ENCODE measurements at regions not wholly inside any gene's neighbourhood (a gene's known extent, or its start where the extent isn't known, plus 50 kb on each side); places are given as distances from the start of the nearest gene placed in this dataset.
"Not testable (repeated sequence)": the region's sequence is repeated elsewhere in the genome, so short reads cannot be mapped to it uniquely, and the experiment has no call there.

DNA sequence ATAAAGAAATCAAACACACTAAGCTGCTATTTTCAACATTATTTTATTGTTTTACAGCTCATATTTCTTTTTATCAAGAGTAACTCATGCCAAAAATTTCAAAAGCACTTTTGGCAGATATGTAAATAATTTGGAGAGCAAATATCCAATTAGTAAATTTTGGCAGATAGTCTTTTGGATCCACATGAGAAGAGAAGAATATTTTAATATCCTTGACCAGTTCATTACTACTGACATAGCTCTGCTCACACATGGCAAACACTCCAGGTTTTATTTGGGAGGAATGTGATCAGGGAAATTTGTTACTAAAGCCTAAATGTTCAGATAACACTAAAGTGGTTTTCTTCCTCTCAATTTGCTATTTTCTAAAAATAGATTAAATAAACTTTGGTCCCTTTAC lies 1054.3 kb downstream of the FAT4 start:
- no peak for DNase-seq

DNA sequence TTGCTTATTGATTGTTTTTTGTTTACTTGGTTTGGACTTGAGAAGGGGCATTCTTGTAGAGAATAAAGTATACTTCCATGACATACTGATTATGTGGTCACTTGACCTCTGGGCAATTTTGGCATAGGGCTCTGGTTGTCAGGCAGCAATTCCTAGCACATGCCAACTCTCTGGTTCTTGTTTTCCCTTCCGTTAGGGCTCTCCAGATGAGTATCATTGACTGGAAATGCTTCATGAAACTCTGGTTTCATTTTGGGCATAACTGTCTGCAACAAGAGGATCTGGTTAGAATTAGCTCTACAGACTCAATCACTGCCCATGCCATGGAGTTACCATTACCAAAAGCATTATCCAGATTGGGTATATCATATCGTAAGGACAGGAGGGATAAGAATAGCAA lies 1057.9 kb downstream of the FAT4 start:
- DNase-seq, result no peak

DNA sequence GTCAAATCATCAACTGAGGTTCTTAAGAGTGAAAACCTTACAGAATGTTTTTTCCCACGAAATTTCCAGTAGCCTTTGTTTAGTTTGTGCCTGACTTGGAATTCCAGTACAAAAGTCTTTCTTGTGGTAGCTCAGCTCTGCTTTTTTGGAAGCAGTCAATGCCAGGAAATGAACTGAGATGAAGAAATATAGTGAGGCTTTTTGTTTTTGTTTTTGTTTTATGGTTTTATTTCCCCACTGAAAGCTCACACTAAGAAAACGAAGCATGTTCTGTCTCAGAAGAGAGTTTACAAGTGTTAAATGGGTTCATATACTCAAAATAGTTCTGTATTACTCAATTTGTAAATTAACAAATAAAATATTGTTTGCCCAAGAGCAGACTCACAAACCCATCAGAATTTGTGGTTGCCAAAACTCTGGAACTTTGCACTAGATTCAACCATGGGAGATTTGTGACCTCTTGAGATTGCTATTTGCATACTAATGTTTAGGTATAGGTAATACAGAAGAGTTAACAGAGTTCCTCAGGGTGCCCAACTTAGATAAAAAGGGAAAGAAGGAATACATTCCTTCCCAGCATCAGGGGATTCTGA lies 1060.8 kb downstream of the FAT4 start:
- no peak for DNase-seq

DNA sequence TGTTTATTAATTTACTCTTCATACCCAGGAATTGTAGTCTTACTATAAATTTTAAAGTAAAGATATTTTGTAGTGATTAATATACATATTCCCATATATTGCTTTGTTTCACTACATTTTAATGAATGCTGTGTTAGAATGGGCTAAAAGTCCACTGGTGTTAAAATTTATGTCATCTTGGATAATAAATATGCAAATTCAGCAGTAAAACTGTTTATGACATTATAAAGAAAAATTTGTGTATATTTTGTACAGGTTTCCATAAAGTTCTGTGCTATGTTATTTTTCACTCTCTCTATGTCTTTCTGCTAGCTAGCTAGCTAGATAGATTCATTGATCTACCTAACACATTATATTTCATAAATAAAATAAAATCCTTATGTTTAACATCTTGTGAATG lies 1071.2 kb downstream of the FAT4 start:
- DNase-seq, result no peak

DNA sequence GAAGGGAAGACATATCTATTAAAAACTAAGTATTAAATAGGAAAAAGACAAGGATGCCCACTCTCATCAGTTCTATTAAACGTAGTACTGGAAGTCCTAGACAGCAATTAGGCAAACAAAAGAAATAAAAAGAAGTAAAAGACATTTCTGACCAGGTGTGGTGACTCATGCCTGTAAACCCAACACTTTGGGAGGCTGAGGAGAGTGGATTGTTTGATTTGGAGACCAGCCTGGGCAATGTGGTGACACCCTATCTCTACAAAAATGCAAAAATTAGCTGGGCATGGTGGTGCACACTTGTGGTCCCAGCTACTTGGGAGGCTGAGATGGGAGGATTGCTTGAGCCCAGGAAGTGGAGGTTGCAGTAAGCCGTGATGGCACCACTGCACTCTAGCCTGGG lies 1071.8 kb downstream of the FAT4 start:
- no peak for DNase-seq

DNA sequence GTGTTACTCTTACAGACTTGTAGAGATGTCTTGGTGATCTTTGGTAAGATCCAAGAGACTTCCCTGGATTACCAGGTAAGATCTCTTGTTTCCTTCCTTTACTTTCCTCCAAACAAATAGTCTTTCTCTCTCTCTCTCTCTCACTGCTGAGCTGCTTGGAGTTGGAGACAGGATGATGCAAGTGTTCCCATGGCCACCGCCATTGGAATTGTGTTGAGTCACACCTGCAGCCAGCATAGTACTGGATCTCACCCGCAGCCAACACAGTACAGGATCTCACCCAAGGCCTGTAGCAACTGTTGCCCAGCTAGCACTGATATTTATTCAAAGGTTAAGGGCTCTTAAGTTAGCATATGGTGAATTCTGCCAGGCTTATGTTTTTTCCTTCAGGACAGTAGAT lies 1080.9 kb downstream of the FAT4 start:
- DNase-seq, result peak; percentile 60

DNA sequence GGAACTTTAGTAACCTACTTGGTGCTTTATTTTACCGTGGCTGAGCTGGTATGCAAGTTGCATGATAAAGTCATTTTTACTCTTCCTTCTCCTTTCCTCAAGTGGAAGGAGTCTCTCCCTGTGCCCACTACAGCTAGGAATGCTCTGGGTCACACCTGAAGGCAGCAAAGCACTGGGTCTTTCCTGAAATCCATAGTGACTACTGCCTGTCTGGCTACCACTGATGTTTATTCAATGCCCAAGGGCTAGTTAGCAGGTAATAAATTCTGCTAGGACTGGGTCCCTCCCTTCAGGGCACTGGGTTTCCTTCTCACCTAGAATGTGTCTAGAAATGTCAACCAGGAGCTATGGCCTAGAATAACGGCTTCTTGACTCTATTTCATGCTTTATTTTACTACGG lies 1081.4 kb downstream of the FAT4 start:
- DNase-seq, result no peak

DNA sequence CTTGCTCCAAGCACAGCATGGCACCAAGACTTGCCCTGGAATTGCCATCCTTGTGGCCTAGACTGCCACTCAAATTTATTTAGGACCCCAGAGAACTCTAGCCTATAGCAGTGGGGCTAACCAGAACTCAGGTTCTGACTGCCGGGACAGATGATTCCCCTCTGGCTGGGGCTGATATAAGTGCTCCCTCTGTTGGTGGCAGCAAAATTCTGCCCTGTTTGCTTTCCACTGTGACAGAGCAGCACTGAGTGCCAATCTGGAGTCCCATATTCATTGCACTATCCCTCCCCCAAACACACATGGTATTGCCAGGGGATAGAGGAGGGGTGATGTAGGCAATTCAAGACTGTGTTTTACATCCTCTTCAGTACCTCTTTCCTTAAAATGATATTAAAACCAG lies 1081.9 kb downstream of the FAT4 start:
- DNase-seq, result peak; percentile 37

DNA sequence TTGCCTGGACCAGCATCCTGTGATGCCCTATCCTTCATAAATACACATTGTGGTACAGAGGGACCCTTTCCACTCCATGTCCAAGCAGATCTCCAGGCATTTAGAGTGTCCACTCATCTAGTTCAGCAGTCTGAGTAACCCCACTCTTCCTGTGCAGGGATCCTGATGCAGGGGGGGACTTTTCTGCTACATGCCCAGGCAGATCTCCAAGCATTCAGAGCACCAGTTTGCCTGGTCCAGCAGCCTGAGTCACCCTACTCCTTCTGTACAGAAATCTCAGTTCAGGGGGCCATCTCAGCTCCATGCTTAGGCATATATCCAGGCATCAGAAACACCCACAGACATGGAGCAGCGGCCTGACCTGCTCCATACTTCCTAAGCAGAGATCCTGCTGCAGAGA lies 1089.8 kb downstream of the FAT4 start:
- peak; percentile 48 for DNase-seq

DNA sequence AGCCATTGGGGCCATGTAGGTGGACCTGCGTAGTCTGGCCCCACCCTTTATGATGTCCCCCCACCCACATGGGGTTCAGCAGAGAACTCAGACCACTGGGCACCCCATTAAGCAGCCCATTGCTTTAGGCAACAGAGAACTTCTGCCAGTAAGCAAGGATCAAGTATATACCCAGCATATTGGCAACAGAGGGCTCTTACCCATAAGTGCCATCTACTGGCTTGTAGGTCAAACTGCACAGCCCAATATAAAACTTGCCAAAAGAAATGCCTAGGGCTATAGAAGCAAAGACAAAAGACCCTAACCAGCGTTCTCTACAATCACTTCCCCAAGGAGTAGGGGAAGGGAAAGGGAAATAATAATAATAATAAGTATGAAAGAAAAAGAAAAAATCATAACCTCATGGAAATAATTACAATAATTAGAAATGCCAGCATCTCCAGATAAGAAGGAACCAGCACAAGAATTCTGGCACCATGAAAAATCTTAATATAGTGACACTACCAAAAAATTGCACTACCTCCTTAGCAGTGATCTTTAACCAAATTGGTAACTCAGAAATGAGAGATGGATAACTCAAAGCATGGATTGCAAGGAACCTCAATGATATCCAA lies 1090.7 kb downstream of the FAT4 start:
- DNase-seq, result peak; percentile 38

DNA sequence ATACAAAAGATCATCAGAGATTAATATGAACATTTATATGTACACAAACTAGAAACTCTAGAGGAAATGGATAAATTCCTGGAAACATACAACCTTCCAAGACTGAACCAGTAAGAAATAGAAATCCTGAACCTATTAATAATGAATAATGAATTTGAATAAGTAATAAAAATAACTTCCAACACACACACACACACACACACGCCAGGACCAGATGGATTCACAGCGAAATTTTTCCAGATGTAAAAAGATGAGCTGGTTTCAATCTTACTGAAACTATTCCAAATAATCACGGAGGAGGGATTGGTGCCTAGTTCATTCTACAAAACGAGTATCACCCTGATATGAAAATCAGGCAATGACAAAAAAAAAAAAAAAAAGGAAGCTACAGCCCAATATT lies 1095.0 kb downstream of the FAT4 start:
- no peak for DNase-seq

DNA sequence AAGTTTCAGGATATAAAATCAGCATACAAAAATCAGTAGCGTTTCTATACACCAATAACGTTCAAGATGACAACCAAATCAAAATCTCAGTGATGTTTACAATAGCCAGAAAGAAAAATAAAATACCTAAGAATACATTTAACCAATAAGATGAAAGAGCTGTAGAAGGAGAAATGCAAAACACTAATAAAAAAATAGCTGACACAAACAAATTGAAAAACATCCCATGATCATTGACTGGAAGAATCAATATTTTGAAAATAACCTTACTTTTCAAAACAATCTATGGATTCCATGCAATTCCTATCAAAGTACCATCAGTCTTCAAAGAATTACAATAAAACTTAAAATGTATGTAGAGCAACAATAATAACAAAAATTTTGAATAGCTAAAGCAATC lies 1096.3 kb downstream of the FAT4 start:
- no peak for DNase-seq

DNA sequence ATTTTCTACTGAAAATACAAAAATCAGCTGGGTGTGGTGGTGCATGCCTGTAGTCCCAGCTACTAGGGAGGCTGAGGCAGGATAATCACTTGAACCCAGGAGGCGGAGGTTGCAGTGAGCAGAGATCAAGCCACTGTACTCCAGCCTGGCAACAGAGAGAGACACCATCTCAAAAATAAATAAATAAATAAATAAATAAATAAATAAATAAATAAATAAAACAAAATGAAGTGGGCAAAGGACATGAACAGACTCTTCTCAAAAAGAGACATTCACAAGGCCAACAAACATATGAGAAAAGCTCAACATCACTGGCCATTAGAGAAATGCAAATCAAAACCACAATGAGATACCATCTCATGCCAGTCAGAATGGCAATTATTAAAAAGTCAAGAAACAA lies 1097.6 kb downstream of the FAT4 start:
- DNase-seq, result not testable (repeated sequence)

DNA sequence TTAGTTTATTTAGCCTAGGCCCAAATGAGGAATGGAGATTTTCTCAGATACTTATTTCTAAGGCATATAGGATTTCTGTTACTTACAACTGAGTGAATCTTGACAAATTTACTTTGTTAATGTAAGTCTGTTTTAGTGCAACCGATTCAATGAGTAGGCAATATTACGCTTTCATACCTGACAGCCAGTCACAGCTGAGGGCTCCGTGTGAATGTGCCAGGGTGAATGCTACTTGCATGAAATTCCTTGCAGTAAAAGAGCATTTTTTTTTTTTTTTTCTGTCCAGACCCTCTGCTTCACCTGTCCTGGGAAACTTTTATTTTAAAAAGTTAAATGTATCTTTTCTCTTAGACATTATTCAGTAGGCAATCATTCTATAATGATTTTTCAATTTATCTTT lies 1100.0 kb downstream of the FAT4 start:
- DNase-seq, result no peak

DNA sequence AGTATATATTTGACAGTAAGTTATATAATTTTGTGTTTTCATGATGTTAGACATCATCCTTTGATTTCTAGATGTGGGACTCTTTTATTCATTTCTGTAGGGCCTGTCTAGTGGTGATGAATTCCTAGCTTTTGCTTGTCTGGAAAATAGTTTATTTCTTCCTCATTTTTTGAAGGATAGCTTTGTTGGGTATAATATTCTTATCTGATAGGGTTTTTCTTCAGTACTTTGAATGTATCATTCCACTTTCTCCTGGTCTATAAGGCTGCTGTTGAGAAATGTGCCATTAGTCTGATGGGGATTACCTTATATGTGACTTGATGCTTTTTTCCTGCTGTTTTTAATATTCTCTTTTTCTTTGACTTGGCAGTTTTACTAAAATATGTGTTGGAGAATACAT lies 1104.5 kb downstream of the FAT4 start:
- DNase-seq, result no peak

DNA sequence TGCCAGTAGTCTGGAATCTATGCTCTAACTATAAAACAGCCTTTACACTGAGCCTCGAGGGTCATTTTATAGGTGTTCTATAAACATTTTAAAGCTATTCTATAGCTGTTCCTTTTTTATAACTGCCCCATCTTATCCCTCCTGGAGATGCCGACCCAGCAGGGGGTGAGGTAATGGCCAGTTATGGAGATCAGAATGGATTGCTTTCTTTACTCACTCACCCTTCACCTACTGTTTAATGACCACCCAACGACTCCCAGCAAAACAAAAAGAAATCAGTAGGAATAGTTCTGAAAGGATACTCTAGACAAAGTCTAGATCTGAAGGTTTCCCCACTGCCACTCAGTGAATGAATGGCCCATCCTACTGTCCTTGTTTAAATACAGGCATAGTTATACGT lies 1113.1 kb downstream of the FAT4 start:
- no peak for DNase-seq

DNA sequence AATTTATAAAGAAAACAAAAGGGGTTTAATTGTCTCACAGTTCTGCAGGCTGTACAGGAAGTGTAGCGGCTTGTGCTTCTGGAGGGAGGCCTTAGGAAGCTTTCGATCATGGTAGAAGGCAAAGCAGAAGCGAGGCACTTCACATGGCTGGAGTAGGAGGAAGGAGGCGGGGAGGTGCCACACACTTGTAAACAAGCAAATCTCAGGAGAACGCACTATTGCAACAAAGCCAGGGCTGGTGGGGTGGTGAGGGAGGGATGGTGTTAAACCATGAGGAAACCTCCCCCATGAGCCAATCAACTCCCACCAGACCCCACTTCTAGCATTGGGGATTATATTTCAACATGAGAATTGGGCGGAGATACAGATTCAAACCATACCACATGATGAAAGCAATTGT lies 1116.3 kb downstream of the FAT4 start:
- DNase-seq, result no peak

DNA sequence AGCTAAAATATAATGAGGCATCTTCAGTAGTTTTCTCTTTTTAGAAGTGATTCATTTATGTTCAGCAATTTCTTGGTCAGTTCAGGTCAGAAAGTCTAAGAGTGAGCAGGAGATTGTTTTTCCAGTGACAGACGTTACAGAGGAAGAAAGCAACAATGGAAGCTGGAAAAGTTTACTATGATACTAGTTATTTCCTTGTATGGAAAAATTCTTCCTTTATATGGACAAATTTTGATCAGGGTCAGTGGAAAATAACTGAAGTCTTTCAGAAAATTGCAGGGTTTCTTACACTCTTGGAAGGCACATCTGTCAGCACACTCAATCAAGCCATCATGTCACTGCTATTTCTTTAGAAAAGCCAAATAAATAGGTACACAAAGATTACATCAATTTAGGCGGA lies 1120.7 kb downstream of the FAT4 start:
- no peak for DNase-seq

DNA sequence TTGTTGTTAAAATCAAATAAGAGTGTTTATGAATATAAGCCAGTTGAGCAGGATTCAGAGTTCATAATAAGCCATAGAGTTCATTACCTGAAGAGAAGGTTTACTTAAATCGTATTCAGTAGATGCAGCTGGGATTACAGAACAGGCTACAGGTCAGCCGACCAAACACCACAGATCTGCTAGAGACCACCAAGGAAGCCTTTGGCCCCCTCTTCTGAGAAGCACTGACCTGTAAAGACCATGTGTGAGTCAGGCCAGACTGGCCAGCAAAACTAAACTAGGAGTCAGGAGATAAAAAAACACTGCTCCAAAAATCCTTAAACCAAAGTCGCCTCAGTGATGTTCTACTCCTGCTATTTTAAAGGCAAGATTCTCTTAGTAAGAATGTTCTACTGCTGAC lies 1125.5 kb downstream of the FAT4 start:
- DNase-seq, result no peak

DNA sequence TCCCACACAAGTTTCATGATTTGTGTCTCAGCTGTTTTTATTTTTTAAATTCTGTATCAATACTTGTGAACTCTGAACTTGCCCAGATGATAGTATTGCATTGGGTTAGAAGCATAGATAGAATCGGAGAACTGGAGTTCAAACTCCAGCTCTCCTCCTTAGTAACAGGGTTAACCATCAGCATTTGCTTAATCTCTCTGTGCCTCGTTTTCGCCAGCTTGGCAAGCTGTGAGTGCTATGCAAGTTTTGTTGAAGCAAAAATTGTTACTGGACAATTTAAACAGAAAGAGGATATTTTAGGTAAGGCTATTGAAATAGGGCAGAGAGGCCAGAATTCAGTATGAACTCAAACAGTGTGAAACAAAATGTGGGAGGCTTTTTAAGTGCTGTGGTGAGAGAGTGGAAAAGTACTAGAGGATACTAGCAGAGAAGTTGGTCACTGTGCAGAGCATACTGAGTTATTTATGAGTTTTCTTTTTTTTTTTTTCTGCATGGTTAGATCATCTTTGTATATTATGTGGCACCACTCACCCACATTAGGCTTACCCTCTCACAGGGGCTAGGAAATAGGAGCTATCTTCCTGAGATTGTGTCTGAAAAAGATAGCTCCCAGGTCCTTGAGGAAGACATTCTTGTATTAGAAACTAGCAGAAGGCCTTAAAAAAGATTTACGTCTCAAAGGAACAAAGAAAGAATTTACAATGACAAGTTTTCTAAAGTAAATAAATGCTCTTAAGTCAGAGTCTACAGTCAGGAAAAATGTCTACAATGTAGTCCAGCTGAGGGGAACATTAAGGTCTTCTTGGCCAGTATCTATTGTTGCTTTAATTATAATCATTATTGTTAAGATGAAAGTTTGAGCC lies 1126.6 kb downstream of the FAT4 start:
- no peak for DNase-seq

DNA sequence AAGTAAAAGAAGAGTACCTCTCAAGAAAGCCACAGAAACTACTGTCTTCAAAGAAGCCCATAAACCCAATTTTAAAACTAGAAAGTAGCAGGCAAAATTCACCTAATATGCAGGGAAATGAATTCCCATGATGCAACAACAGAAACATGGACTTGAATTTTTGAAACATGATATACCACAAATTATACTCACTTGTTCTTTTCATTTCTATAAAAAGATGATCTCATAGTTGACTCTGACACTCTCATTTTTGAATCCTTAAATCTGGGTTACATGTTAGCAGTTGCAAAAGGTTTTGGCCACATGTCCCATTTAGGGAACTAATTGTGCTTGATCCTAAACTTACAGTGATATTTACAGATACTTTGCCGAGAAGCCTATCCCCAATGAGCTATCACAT lies 1130.8 kb downstream of the FAT4 start:
- no peak for DNase-seq

DNA sequence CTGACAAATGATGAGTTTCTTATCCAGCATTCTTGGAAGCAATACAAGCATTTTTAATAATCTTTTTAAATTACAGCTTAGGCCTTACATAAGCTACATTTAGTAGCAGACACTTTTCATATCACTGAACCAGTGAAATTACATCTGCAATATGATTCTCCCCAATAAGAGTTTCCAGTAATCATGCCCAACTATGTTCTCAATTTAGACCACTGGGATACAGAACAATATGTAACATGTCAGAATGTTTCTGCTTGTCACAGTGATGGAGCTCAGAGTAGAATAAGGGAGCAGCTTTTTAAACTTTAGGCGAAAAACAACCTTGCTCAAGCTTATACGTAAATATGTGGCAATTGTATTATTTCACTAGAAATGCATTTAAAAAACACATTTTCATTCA lies 1132.2 kb downstream of the FAT4 start:
- no peak for DNase-seq

DNA sequence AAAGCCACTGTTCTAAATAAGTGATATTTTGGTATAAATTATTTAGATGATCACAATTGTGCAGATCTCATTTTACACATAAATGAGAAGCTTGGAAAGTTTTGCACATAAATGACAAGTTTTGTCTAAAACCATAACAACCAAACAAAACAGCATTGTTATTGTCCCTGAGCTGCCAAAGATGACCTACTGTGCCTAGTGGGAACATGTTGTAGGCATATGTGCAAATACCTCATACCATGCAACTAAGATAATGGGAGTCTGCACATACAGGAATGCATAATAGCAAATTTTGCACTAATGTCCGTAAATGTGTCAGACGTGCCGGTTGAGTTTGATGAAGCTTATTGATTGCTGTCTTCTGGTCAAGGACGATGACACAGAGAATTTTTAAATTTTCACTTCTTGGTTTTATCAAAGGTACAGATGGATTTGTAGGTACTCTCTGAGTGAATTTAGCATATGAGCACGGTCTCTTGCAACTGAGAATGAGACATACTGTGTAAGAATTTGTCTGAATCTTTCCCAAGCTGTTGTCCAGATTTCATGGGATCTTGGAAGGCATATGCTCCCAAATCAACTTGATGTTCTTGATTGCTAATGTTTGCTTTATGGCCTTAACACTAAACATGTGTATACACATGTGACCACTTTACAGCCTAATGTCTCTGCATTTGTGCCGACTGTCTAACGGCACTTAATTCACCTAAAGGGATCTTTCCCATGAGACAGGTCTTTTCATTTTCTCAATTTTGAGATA lies 1133.5 kb downstream of the FAT4 start:
- no peak for DNase-seq
